ENCODE measurements at regions not wholly inside any gene's neighbourhood (a gene's known extent, or its start where the extent isn't known, plus 50 kb on each side); places are given as distances from the start of the nearest gene placed in this dataset.

DNA sequence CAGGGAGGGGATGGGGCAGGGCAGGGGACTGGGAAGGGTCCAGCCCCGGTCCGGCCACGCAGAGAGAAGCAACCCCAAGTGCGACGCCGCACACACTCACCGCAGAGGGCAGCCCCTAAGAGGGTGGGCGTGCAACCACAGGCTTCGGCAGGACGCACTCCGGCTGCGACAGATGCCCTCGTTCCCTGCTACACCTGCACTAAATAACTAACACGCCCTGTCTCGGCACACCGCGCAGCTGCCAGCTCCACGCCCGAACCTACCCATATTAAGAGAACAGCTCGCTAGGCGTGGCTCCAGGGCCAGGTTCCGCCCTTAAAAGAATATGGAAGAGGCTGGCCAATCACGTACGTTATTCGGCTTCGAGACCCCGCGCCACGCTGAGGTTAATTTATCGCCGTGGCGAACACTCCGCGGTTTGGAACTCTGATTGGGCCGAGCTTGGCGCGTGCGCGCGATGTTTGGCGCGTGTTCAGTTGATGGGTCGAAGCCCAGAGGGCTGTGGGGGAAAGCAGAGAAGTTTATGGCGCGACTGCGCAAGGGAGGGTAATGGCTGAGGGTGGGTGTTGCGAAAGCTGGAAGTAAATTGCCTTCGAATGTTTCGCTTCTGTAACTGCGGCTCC, 91.1 kb downstream of the OR13A1 start:
- Mint-ChIP-seq H3K4me1 (peaks cover 9% of the 10 kb centered on the region), H3K27me3 (ENCODE audit: insufficient read depth, low read depth) (peaks cover 2% of the 10 kb centered on the region), H3K4me3 (no peak overlapping the region), H3K9me3 (peaks cover 5% of the 10 kb centered on the region), H3K36me3 (no peaks in the 10 kb centered on the region), H3K27ac (no peak overlapping the region)
- Histone ChIP-seq H3K9me3 (ENCODE audit: low read depth) (no peaks in the 10 kb centered on the region), H3K4me3 (no peak overlapping the region), H3K4me1 (no peaks in the 10 kb centered on the region), H3K9ac (no peak overlapping the region), H3K79me2 (ENCODE audit: low read depth) (no peaks in the 10 kb centered on the region), H3F3A (ENCODE audit: low read depth) (no peaks in the 10 kb centered on the region), H3K36me3 (no peaks in the 10 kb centered on the region), H2AFZ (replicated peaks) (no peak overlapping the region), H4K20me1 (ENCODE audit: low read depth) (no peaks in the 10 kb centered on the region), H3K27ac (no peak overlapping the region), H3K4me2 (no peak overlapping the region), H3K27me3 (no peaks in the 10 kb centered on the region)
- TF ChIP-seq EZH2 (IDR thresholded peaks at IDR 0.05) = no peak
- TF ChIP-seq EZH2phosphoT487 (IDR thresholded peaks at IDR 0.05) = no peak
- TF ChIP-seq, protein P1, sequence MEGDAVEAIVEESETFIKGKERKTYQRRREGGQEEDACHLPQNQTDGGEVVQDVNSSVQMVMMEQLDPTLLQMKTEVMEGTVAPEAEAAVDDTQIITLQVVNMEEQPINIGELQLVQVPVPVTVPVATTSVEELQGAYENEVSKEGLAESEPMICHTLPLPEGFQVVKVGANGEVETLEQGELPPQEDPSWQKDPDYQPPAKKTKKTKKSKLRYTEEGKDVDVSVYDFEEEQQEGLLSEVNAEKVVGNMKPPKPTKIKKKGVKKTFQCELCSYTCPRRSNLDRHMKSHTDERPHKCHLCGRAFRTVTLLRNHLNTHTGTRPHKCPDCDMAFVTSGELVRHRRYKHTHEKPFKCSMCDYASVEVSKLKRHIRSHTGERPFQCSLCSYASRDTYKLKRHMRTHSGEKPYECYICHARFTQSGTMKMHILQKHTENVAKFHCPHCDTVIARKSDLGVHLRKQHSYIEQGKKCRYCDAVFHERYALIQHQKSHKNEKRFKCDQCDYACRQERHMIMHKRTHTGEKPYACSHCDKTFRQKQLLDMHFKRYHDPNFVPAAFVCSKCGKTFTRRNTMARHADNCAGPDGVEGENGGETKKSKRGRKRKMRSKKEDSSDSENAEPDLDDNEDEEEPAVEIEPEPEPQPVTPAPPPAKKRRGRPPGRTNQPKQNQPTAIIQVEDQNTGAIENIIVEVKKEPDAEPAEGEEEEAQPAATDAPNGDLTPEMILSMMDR (IDR thresholded peaks at IDR 0.05) = no peak
- DNase-seq (ENCODE audit: low spot score) = no peak

- Mint-ChIP-seq H3K4me1 (no peaks in the 10 kb centered on the region), H3K9me3 (peaks cover 18% of the 10 kb centered on the region), H3K27me3 (ENCODE audit: insufficient read depth, low read depth) (peaks cover 2% of the 10 kb centered on the region), H3K27ac (no peak overlapping the region), H3K4me3 (no peak overlapping the region), H3K36me3 (no peaks in the 10 kb centered on the region)
- Histone ChIP-seq H2AFZ (replicated peaks) (no peak overlapping the region), H3K27ac (no peak overlapping the region), H4K20me1 (ENCODE audit: low read depth) (no peaks in the 10 kb centered on the region), H3K9ac (no peak overlapping the region), H3K79me2 (ENCODE audit: low read depth) (no peaks in the 10 kb centered on the region), H3F3A (ENCODE audit: low read depth) (no peaks in the 10 kb centered on the region), H3K36me3 (no peaks in the 10 kb centered on the region), H3K4me3 (no peak overlapping the region), H3K27me3 (no peaks in the 10 kb centered on the region), H3K9me3 (ENCODE audit: low read depth) (no peaks in the 10 kb centered on the region), H3K4me2 (no peak overlapping the region), H3K4me1 (no peaks in the 10 kb centered on the region)
- TF ChIP-seq EZH2phosphoT487 (IDR thresholded peaks at IDR 0.05) = no peak
- TF ChIP-seq, protein P1 (IDR thresholded peaks at IDR 0.05) = no peak
- TF ChIP-seq EZH2 (IDR thresholded peaks at IDR 0.05) = no peak
- DNase-seq (ENCODE audit: low spot score) = no peak
Observed at GRCh38 chr10:45227042-45227441, 88.4 kb downstream of the OR13A1 start.

DNA sequence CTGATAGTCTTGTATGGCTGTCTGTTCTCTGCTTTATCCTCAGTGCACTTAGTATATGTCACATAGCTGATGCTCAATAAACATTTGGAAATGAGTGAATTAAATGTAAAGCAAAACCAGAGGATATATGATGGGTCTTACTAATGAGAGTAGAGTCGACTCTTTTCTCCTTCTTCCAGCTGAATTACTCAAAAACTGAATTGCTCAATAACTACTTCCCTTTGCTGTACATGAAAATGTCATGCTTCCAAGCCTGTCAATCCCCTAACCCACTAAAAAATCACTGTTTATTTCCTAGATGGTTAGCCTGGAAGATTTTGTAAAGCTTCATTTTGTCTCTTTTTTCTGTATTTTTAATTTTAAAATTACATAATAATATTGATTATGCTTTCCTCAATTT, 88.0 kb downstream of the OR13A1 start:
- Histone ChIP-seq H3K4me2 (no peak overlapping the region), H4K20me1 (ENCODE audit: low read depth) (no peaks in the 10 kb centered on the region), H3K27ac (no peak overlapping the region), H3F3A (ENCODE audit: low read depth) (no peaks in the 10 kb centered on the region), H3K27me3 (no peaks in the 10 kb centered on the region), H3K36me3 (no peaks in the 10 kb centered on the region), H3K79me2 (ENCODE audit: low read depth) (no peaks in the 10 kb centered on the region), H2AFZ (replicated peaks) (no peak overlapping the region), H3K4me1 (no peaks in the 10 kb centered on the region), H3K4me3 (no peak overlapping the region), H3K9me3 (ENCODE audit: low read depth) (no peaks in the 10 kb centered on the region), H3K9ac (no peak overlapping the region)
- Mint-ChIP-seq H3K4me1 (no peaks in the 10 kb centered on the region), H3K27ac (no peak overlapping the region), H3K27me3 (ENCODE audit: insufficient read depth, low read depth) (peaks cover 2% of the 10 kb centered on the region), H3K9me3 (peaks cover 18% of the 10 kb centered on the region), H3K36me3 (no peaks in the 10 kb centered on the region), H3K4me3 (no peak overlapping the region)
- TF ChIP-seq EZH2 (IDR thresholded peaks at IDR 0.05) = no peak
- TF ChIP-seq, protein P1 (IDR thresholded peaks at IDR 0.05) = no peak
- TF ChIP-seq EZH2phosphoT487 (IDR thresholded peaks at IDR 0.05) = no peak
- no peak for DNase-seq (ENCODE audit: low spot score)

Data from neural progenitor cell (in vitro differentiated cells).